ENCODE measurements at regions not wholly inside any gene's neighbourhood (a gene's known extent, or its start where the extent isn't known, plus 50 kb on each side); places are given as distances from the start of the nearest gene placed in this dataset.

GRCh38 chr13:24053519-24054251 lies 106.8 kb upstream of the SPATA13 start:
- TF ChIP-seq CTCF (conservative IDR thresholded peaks at IDR 0.05) (peak; percentile 100), ZFX (IDR thresholded peaks at IDR 0.05) (no peak)
